H1 (cell line): ENCODE measurements at regions not wholly inside any gene's neighbourhood (a gene's known extent, or its start where the extent isn't known, plus 50 kb on each side); places are given as distances from the start of the nearest gene placed in this dataset.

ENCODE experiments used
- CTCF ChIA-PET: fragments of 300-600 bp; sonication (Branson Sonifier 250); formaldehyde crosslinking; loops from one replicate; lab custom pipeline; 2021; ENCODE audit not compliant: partially characterized antibody; lab: Charles Lee
- POLR2A ChIA-PET: fragments of 300-600 bp; sonication (Branson Sonifier 250); formaldehyde crosslinking; loops from one replicate; lab custom pipeline; 2021; ENCODE audit warnings: inconsistent platforms; ENCODE audit not compliant: partially characterized antibody; lab: Charles Lee
- DNase-seq, 2 experiments: peaks; one replicate each; pipeline versions ENCODE4 v3.0.0 to v3.0.0-alpha.2; 2010 to 2022; ENCODE audit warnings: low spot score in 2 of 2, low read depth in 1 of 2, mixed read lengths in 1 of 2
- FAIRE-seq: peaks from 2 replicates; lab custom pipeline; 2011; peaks lifted over from hg19 to GRCh38; lab: Jason Lieb, UNC
- H2AFZ ChIP-seq: 2 replicates; pipeline ENCODE4 v1.8.1; 2012; ENCODE audit warnings: low read length, inconsistent platforms
- H2AK5ac ChIP-seq: 2 replicates; pipeline ENCODE4 v1.6.1; 2013; ENCODE audit warnings: low read depth, low read length
- H2BK120ac ChIP-seq: replicated peaks from 2 replicates; pipeline ENCODE3; 2013; ENCODE audit warnings: low read depth, low read length, inconsistent platforms
- H2BK12ac ChIP-seq: 2 replicates; pipeline ENCODE4 v1.6.1; 2013; ENCODE audit warnings: low read depth, low read length
- H2BK15ac ChIP-seq: 2 replicates; pipeline ENCODE4 v1.6.1; 2013; ENCODE audit warnings: low read length
- H2BK20ac ChIP-seq: 2 replicates; pipeline ENCODE4 v1.6.1; 2013; ENCODE audit warnings: low read length
- H2BK5ac ChIP-seq: 2 replicates; pipeline ENCODE4 v1.6.1; 2013; ENCODE audit warnings: low read depth, low read length
- H3K14ac ChIP-seq: 2 replicates; pipeline ENCODE4 v1.6.1; 2013; ENCODE audit warnings: inconsistent platforms; ENCODE audit not compliant: insufficient read length
- H3K18ac ChIP-seq: 2 replicates; pipeline ENCODE4 v1.6.1; 2013; ENCODE audit warnings: low read length; ENCODE audit errors: extremely low read depth
- H3K23ac ChIP-seq: 2 replicates; pipeline ENCODE4 v1.6.1; 2013; ENCODE audit warnings: inconsistent platforms; ENCODE audit not compliant: insufficient read length
- H3K23me2 ChIP-seq: 2 replicates; pipeline ENCODE4 v1.6.1; 2013; ENCODE audit warnings: low read depth, low read length
- H3K27ac ChIP-seq: 2 replicates; pipeline ENCODE4 v1.6.1; 2011; ENCODE audit warnings: low read depth, low read length, inconsistent platforms
- H3K27me3 ChIP-seq, 4 experiments: replicated peaks in 1 of 4; 1 replicate in 1 of 4; 2 replicates in 3 of 4; pipeline versions ENCODE4 v1.6.1 to v1.8.1; 2011 to 2013; ENCODE audit warnings: low read length in 3 of 4, mild to moderate bottlenecking in 3 of 4, inconsistent platforms in 2 of 4, mixed read lengths in 2 of 4, moderate library complexity in 1 of 4; ENCODE audit not compliant: control insufficient read depth in 3 of 4, insufficient read depth in 3 of 4; ENCODE audit errors: extremely low read depth in 1 of 4
- H3K36me3 ChIP-seq, 4 experiments: 2 replicates each; pipeline versions ENCODE4 v1.6.1 to v1.8.1; 2011 to 2013; ENCODE audit warnings: mild to moderate bottlenecking in 4 of 4, low read length in 3 of 4, moderate library complexity in 2 of 4, control low read depth in 1 of 4, inconsistent platforms in 1 of 4; ENCODE audit not compliant: insufficient read depth in 4 of 4, control insufficient read depth in 2 of 4
- H3K4ac ChIP-seq: replicated peaks from 2 replicates; pipeline ENCODE3; 2013; ENCODE audit warnings: low read length, low read depth, mixed read lengths, inconsistent platforms; ENCODE audit not compliant: insufficient read length
- H3K4me1 ChIP-seq, 4 experiments: replicated peaks in 1 of 4; 1 replicate in 1 of 4; 2 replicates in 3 of 4; pipeline versions ENCODE4 v1.6.1 to v1.8.1; 2011 to 2013; ENCODE audit warnings: low read length in 3 of 4, inconsistent platforms in 2 of 4, mixed read lengths in 1 of 4; ENCODE audit not compliant: insufficient read depth in 4 of 4, control insufficient read depth in 3 of 4
- H3K4me2 ChIP-seq, 2 experiments: 2 replicates each; pipeline versions ENCODE4 v1.6.1 to v1.8.1; 2011 to 2013; ENCODE audit warnings: low read depth in 2 of 2, low read length in 2 of 2, control low read depth in 1 of 2, inconsistent platforms in 1 of 2, mild to moderate bottlenecking in 1 of 2; ENCODE audit not compliant: insufficient read depth in 1 of 2
- H3K4me3 ChIP-seq, 4 experiments: fragments of 200-600, 300-600 bp in 1 of 4; sonication (generic), shearing (Covaris generic), sonication (Bioruptor Twin) in 1 of 4; 2 replicates each; pipeline versions ENCODE4 v1.5.1 to v1.8.1; 2011 to 2016; ENCODE audit warnings: low read length in 4 of 4, low read depth in 3 of 4, control low read depth in 2 of 4, inconsistent platforms in 2 of 4, mild to moderate bottlenecking in 2 of 4, mixed read lengths in 1 of 4, moderate library complexity in 1 of 4; ENCODE audit not compliant: insufficient read depth in 2 of 4; ENCODE audit errors: extremely low read depth in 1 of 4
- H3K56ac ChIP-seq: replicated peaks from 2 replicates; pipeline ENCODE3; 2013; ENCODE audit warnings: low read depth, mild to moderate bottlenecking, mixed read lengths, low read length, inconsistent platforms; ENCODE audit not compliant: insufficient read length
- H3K79me1 ChIP-seq: 2 replicates; pipeline ENCODE4 v1.6.1; 2013; ENCODE audit warnings: low read depth, low read length, control low read depth
- H3K79me2 ChIP-seq, 2 experiments: 2 replicates each; pipeline versions ENCODE4 v1.6.1 to v1.8.1; 2012 to 2013; ENCODE audit warnings: low read length in 2 of 2, mild to moderate bottlenecking in 2 of 2, inconsistent platforms in 1 of 2; ENCODE audit not compliant: insufficient read depth in 2 of 2, control insufficient read depth in 1 of 2
- H3K9ac ChIP-seq, 4 experiments: replicated peaks in 1 of 4; 1 replicate in 1 of 4; 2 replicates in 3 of 4; pipeline versions ENCODE4 v1.6.1 to v1.8.1; 2011 to 2013; ENCODE audit warnings: low read depth in 3 of 4, low read length in 3 of 4, control low read depth in 2 of 4, mild to moderate bottlenecking in 2 of 4, moderate library complexity in 2 of 4, inconsistent platforms in 1 of 4; ENCODE audit errors: extremely low read depth in 1 of 4
- H3K9me3 ChIP-seq, 2 experiments: 2 replicates each; pipeline versions ENCODE4 v1.6.1 to v1.8.1; 2012 to 2013; ENCODE audit warnings: mild to moderate bottlenecking in 2 of 2, moderate library complexity in 2 of 2, control low read depth in 1 of 2, inconsistent platforms in 1 of 2, low read depth in 1 of 2, low read length in 1 of 2, mixed read lengths in 1 of 2; ENCODE audit not compliant: insufficient read depth in 2 of 2
- H4K20me1 ChIP-seq, 2 experiments: replicated peaks in 1 of 2; 2 replicates each; pipeline versions ENCODE3 to v1.8.1; 2011 to 2013; ENCODE audit warnings: inconsistent platforms in 2 of 2, low read length in 2 of 2, mild to moderate bottlenecking in 1 of 2; ENCODE audit not compliant: insufficient read depth in 2 of 2, control insufficient read depth in 1 of 2
- H4K5ac ChIP-seq: 2 replicates; pipeline ENCODE4 v1.6.1; 2013; ENCODE audit warnings: low read length, low read depth, mixed read lengths, inconsistent platforms; ENCODE audit not compliant: insufficient read length
- H4K8ac ChIP-seq: 2 replicates; pipeline ENCODE4 v1.8.0; 2013; ENCODE audit warnings: mild to moderate bottlenecking, moderate library complexity, low read length, inconsistent platforms; ENCODE audit not compliant: insufficient read depth; ENCODE audit errors: extremely low read depth
- H4K91ac ChIP-seq: replicated peaks from 2 replicates; pipeline ENCODE3; 2013; ENCODE audit warnings: low read length, mixed read lengths, inconsistent platforms; ENCODE audit not compliant: insufficient read length
- BACH1 ChIP-seq: IDR thresholded peaks from 2 replicates; pipeline ENCODE4 v1.6.1; 2012; ENCODE audit warnings: low read length, improper control_type of control experiment
- BRCA1 ChIP-seq: IDR thresholded peaks from 2 replicates; pipeline ENCODE4 v1.6.1; 2012; ENCODE audit warnings: low read depth, low read length, improper control_type of control experiment
- CBX8 ChIP-seq: fragments of 300-800, 300-1000 bp; sonication (generic); IDR thresholded peaks from 2 replicates; pipeline ENCODE4 v1.7.1; 2016; ENCODE audit warnings: low read depth, low read length, borderline replicate concordance
- KDM1A ChIP-seq: fragments of 200-600, 300-600 bp; sonication (generic); IDR thresholded peaks from 2 replicates; pipeline ENCODE4 v1.7.1; 2016; ENCODE audit warnings: mild to moderate bottlenecking, low read length, borderline replicate concordance
- PHF8 ChIP-seq: fragments of 200-600 bp; sonication (generic); conservative IDR thresholded peaks from 2 replicates; pipeline ENCODE4 v1.7.1; 2012; ENCODE audit warnings: low read depth, mild to moderate bottlenecking, inconsistent platforms, low read length, moderate library complexity
- POLR2AphosphoS5 ChIP-seq: IDR thresholded peaks from 2 replicates; pipeline ENCODE4 v1.6.1; 2011; ENCODE audit warnings: low read depth, low read length
- RNF2 ChIP-seq: fragments of 200-900, 300-1000 bp; sonication (generic); IDR thresholded peaks from 2 replicates; pipeline ENCODE4 v1.7.1; 2016; ENCODE audit warnings: borderline replicate concordance, low read depth, mild to moderate bottlenecking, antibody characterized with exemption, low read length; ENCODE audit not compliant: poor library complexity, severe bottlenecking; ENCODE audit errors: missing control alignments
- RXRA ChIP-seq: IDR thresholded peaks from 2 replicates; pipeline ENCODE4 v1.6.1; 2011; ENCODE audit warnings: low read depth, mild to moderate bottlenecking, low read length, moderate library complexity; ENCODE audit not compliant: insufficient read depth
- SAP30 ChIP-seq: fragments of 300-600 bp; sonication (generic); IDR thresholded peaks from 2 replicates; pipeline ENCODE4 v1.7.1; 2012; ENCODE audit warnings: low read length, moderate library complexity, mild to moderate bottlenecking, inconsistent platforms; ENCODE audit not compliant: insufficient read depth, insufficient replicate concordance
- SIRT6 ChIP-seq: IDR thresholded peaks from one replicate; pipeline ENCODE4 v1.7.1; 2012; ENCODE audit warnings: low read length, inconsistent platforms
- TAF1 ChIP-seq: IDR thresholded peaks from 2 replicates; pipeline ENCODE4 v1.6.1; 2011; ENCODE audit warnings: mild to moderate bottlenecking, low read depth, low read length
- TBP ChIP-seq: IDR thresholded peaks from 2 replicates; pipeline ENCODE4 v1.6.1; 2011; ENCODE audit warnings: low read depth, low read length, improper control_type of control experiment
- ZNF274 ChIP-seq: IDR thresholded peaks from 2 replicates; pipeline ENCODE4 v1.7.0; 2012; ENCODE audit warnings: low read length, borderline replicate concordance; ENCODE audit errors: extremely low read depth
- WGBS, 2 experiments: shearing (Covaris generic) in 1 of 2; methylation state at CpG; one replicate each; pipeline versions ENCODE4 v1.1.6 to v1.1.7; 2013 to 2015; ENCODE audit warnings: low lambda C conversion rate in 2 of 2, mixed read lengths in 2 of 2, inconsistent platforms in 1 of 2, low coverage in 1 of 2, missing lambda C conversion rate in 1 of 2; ENCODE audit not compliant: insufficient replicate concordance in 2 of 2, insufficient coverage in 1 of 2, insufficient read length in 1 of 2; ENCODE audit errors: extremely low coverage in 1 of 2, missing lambda C conversion rate in 1 of 2; 5-methylcytosine and 5-hydroxymethylcytosine counted together

DNA sequence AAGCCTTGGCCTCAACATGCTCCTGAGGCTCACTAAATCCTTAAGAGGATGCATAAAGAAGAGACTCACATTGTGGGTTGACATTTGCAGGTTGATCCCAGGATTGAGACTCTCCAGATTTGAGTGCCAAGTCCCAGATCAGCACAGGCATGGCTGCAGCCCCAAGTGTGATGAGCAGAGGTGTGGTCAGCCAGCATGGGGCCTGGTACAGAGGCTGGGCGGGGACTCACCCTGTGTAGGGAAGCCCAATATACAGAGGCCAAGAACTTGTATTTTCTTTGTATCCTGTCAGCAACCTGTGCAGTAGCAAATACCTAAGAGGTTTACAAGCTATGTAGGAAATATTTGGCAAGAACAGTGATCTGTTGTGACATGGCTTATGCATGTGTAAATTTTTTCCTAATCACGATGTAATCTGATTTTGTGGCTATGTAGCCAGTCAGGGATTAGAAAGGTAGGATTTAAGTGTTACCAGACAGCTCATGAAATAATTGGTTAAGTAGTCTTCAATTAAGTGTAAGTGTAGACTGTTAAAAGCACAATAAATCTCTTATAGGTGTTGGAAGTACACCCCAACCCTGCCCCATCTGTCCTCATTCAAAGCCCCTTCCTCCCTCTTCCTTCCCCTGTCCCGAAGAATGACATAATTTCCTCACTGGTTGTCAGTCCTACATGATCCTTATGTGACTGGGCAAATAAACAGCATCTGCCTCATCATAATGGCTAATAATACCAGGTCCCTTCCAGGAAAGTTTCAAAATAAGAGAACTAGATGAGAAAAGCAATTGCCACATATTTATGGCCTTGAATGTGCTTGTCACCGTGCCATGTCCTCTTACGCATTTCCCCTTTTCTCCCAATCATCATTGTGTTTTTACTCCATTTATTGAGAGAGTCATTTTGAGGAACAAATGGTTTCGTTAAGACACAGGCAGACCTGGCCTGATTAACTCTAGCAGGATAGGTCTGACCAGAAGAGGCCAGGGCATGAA, 120.9 kb downstream of the HLX start:
- H4K20me1 ChIP-seq, result no peaks in the 10 kb centered on the region
- H3K27ac ChIP-seq, result no peak overlapping the region
- H3K56ac ChIP-seq, result no peak overlapping the region
- no peak overlapping the region for H3K4me2 ChIP-seq
- H2BK5ac ChIP-seq, result no peak overlapping the region
- FAIRE-seq, result no peak
- H3K79me1 ChIP-seq, result no peaks in the 10 kb centered on the region
- H2BK15ac ChIP-seq, result no peak overlapping the region
- WGBS, 2 experiments, result 76% methylated on average over 6 of the region's 6 CpGs; no CpG with 5 or more reads in 1 of the 2 experiments
- no peak overlapping the region for H2AFZ ChIP-seq
- no peak overlapping the region for H3K14ac ChIP-seq
- no peak overlapping the region for H4K5ac ChIP-seq
- no peak overlapping the region for H3K23ac ChIP-seq
- POLR2A ChIA-PET, result no interaction called here
- no peak overlapping the region for H3K4me3 ChIP-seq
- peaks cover 5% of the 10 kb centered on the region; the same call in 1 of the 2 replicates for H3K23me2 ChIP-seq
- H3K27me3 ChIP-seq, result no peaks in the 10 kb centered on the region
- H2BK120ac ChIP-seq, result no peak overlapping the region
- no peak overlapping the region for H3K9ac ChIP-seq
- no peak overlapping the region for H4K91ac ChIP-seq
- no peak overlapping the region for H2AK5ac ChIP-seq
- no peaks in the 10 kb centered on the region for H3K36me3 ChIP-seq
- no peak overlapping the region for H3K4ac ChIP-seq
- CTCF ChIA-PET, result no interaction called here
- H3K4me1 ChIP-seq, result no peaks in the 10 kb centered on the region
- no peak overlapping the region for H2BK20ac ChIP-seq
- H4K8ac ChIP-seq, result no peak overlapping the region
- H2BK12ac ChIP-seq, result no peak overlapping the region
- DNase-seq, result no peak
- no peaks in the 10 kb centered on the region for H3K79me2 ChIP-seq
- no peak overlapping the region for H3K18ac ChIP-seq
- H3K9me3 ChIP-seq, result no peaks in the 10 kb centered on the region
- TF ChIP-seq RXRA (no peak), POLR2AphosphoS5 (no peak), TAF1 (no peak), SAP30 (no peak), SIRT6 (no peak), TBP (no peak), CBX8 (no peak), ZNF274 (no peak), BRCA1 (no peak), RNF2 (no peak), KDM1A (no peak), BACH1 (no peak), PHF8 (no peak)
